Fibroblast of skin of abdomen (primary cell): ENCODE measurements at regions not wholly inside any gene's neighbourhood (a gene's known extent, or its start where the extent isn't known, plus 50 kb on each side); places are given as distances from the start of the nearest gene placed in this dataset.
"Not testable (repeated sequence)": the region's sequence is repeated elsewhere in the genome, so short reads cannot be mapped to it uniquely, and the experiment has no call there.

Experiments
- DNase-seq: peaks from one replicate; pipeline ENCODE4 v3.0.0-alpha.2; 2013

DNA sequence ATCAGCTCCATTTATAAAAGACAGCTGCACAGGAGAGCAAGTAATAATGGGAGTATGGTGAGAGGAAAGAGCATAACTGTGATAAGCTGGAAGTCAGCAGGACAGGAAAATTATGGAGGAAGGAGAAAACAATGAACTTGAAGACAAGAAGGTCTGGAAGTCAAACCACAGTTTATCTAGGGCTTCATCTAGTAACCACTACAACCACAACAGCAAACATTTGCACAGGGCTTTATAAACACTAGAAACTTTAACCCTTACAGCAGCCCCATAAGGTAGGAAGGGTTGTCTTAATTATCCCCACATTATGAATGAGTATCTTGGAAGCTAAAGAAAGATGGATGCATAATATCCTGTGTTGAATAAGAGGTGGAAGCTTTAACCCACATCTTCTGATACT is 820.8 kb downstream of the IGSF11 start:
- no peak for DNase-seq

GRCh38 chr3:118226206-118226605 is 808.4 kb downstream of the IGSF11 start:
- no peak for DNase-seq

GRCh38 chr3:118227191-118227590 is 807.5 kb downstream of the IGSF11 start:
- DNase-seq, result no peak

DNA sequence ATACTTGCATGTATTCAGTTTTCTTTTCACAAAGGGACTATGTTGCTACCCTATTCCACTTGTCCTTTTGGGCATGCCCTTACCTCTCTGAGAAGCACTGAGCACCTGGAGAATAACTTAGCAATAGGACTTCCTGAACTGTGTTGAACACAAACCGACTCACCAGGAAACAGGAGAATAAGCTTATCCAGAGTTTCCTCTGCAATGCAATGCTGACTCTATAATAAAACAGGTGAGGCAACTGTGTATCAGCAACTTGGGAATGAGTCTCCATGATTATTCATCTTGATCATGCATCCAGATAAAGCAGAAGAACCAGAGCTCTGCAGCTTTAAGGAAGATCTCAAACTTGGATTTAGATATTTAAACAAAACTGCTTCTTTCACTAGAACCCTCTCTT is 806.5 kb downstream of the IGSF11 start:
- no peak for DNase-seq

- DNase-seq, result no peak
Measured at GRCh38 chr3:118229196-118229595, 805.5 kb downstream of the IGSF11 start.

GRCh38 chr3:118231578-118231977 is 803.1 kb downstream of the IGSF11 start:
- DNase-seq, result no peak

GRCh38 chr3:118239253-118239652 is 795.4 kb downstream of the IGSF11 start:
- no peak for DNase-seq

DNA sequence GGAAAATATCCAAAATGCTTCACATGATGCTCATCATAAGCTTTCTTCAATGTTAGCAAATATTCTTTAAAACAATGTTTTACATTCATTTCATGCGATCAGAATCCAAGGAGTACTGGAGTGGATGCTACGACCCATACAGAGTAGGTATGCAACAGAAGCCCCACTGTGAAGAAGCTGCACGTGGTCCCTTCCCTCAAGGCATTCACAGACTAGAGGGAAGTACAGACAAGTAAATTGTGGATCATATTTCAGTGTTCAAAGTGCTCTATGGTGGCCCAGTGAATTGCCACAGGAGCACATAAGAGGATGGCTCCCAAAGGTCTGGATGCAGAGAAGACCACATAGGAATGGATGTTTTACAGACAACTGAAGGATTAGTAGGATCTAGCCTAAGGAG is 789.9 kb downstream of the IGSF11 start:
- DNase-seq, result no peak

GRCh38 chr3:118245312-118245711 is 789.3 kb downstream of the IGSF11 start:
- no peak for DNase-seq

GRCh38 chr3:118258850-118259249 is 775.8 kb downstream of the IGSF11 start:
- not testable (repeated sequence) for DNase-seq

DNA sequence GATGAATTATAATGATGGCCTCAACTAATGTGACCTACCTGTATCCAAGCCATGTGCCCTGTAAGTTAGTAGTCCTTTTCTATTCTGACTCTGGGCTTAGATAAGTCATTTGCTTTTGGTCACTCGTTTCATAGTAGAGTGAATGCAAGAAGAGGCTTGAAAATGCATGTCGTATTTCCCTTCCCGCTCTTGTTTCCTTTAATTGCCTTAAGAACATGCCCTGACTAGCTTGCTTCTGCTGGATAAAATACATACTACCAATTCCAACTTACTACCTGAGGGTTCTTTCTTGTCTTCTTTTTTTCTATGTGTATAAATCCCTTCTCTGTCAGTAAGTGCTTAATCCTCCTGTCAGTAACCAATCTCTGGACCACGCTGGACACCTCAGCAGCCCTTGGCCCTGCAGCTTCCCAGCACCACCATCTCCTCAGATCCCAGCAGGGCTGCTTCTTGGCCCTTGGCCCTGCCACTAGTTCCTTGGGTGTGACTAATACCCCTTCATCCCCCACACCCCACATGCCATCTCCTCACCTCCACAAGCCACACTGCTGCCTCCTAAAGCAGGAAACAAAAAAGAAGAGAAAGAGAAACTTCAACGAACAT is 771.7 kb downstream of the IGSF11 start:
- DNase-seq, result no peak

GRCh38 chr3:118267588-118267987 is 767.1 kb downstream of the IGSF11 start:
- no peak for DNase-seq

DNA sequence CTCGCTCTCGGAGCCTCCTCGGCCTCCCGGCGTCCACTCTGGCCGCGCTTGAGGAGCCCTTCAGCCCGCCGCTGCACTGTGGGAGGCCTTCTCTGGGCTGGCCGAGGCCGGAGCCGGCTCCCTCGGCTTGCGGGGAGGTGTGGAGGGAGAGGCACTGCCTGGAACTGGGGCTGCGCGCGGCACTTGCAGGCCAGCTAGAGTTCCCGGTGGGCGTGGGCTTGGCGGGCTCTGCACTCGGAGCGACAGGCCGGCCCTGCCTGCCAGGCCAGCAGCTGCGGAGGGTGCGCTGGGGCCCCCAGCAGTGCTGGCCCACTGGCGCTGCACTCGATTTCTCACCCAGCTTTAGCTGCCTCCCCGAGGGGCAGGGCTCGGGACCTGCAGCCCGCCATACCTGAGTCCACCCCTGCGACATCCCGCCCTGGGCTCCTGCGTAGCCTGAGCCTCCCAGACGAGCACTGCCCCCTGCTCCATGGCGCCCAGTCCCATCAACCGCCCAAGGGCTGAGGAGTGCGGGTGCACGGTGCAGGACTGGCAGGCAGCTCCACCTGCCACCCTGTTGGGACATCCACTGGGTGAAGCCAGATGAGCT is 765.0 kb downstream of the IGSF11 start:
- DNase-seq, result no peak

DNA sequence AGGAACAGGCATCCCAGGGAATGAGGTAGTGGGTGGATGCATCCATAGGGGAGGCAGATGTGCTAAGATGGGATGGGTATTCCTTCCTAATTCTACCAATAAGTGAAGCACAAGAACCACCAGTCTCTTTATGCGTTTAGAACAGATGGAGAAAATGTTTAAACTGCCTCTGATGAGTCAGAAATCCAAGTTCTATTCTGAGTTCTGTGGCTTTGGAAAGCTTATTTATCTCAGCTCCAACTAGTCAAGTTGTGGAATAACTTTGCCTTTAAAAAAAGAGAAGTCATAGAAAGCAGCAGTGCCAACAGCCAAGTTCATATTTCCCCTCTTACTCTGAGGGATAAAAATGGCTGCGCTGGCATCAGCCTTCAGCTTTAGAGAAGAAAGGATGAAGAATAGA is 761.7 kb downstream of the IGSF11 start:
- no peak for DNase-seq

DNA sequence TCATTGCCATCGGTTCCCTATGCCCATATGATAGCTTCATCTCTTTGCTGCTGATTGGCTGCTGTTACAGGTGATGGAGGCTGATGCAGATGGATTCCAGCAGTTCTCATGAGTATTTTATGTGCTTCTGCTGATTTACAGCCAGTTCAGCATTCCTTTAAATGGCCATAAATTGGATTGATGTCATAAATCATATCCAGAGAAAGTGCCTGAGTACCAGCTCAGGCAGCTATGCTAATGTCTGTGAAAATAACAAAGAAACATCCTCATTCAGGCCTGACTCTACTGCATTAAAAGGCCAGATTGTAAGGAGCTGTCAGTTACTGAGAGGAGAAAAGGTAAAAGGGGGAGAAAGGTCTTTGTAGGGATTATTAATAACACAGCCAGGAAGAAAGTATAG is 756.8 kb downstream of the IGSF11 start:
- no peak for DNase-seq

GRCh38 chr3:118292841-118293240 is 741.8 kb downstream of the IGSF11 start:
- DNase-seq, result no peak

- no peak for DNase-seq
Measured at GRCh38 chr3:118298133-118298532, 736.5 kb downstream of the IGSF11 start.

DNA sequence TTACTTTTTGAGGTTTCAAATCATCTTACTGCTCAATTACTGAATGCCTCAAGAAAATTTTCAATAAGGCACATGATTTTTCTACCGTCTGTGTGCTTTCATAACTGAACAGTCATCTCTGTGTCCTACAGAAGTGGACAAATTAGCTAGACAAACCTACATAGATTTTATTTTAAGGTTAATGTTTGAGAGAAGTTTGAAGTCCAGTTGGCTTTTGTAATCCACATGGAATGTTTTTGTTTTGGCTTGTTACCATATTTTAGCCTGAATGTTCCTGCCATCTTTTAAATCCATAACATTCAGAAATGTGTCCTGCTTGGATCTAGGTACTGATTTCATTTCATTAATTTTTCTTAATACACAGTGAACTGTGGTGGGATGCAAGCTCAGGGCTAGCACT is 730.1 kb downstream of the IGSF11 start:
- no peak for DNase-seq

- no peak for DNase-seq
Measured at GRCh38 chr3:118332699-118333098, 701.9 kb downstream of the IGSF11 start.

DNA sequence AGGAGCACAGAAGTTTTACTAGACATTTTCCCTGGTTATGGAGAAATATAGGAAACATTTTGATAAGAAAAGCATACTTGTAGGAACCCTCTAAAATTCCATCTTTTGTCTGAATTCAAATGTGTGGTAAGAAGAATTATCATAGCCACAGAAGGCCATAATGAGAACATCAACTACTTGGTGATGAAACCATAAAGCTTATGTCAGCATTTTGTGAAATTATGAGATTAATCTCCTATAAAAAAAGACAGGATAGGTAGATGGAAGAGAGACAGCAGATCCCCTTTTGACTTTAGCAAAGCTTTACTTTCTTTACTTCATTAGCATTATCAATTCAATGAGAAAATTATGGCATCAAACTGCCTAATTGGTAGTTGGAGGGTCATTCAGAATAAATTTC is 697.0 kb downstream of the IGSF11 start:
- no peak for DNase-seq

GRCh38 chr3:118347396-118348168 is 687.1 kb downstream of the IGSF11 start:
- DNase-seq, result no peak

- DNase-seq, result no peak
Measured at GRCh38 chr3:118348169-118348557, 686.5 kb downstream of the IGSF11 start.

GRCh38 chr3:118354556-118354955 is 680.1 kb downstream of the IGSF11 start:
- DNase-seq, result no peak

DNA sequence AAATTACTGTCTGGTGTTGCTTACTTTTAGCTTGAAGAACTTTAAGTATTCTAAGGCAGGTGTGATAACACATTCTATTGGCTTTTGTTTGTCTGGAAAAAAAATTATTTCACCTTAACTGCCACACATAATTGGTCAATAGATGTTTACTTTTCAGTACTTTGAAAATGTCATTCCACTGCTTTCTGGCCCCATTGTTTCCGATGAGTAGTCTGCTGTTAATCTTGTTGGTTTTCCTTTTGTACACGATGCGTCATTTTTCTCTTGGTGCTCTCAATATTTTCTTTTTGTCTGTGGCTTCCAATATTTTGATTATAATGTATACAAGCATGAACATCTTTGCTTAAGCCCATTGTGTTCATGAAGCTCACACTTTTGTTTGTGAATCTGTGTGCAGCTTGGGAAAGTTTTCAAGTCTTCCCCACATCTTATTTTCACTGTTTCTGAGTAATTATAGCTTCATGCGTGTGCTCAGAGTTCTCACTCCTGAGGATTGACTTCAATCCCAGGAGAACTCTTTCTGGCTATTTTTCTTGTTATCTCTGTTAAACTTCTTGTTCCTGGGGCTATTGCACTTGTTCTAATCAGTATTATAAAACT is 664.7 kb downstream of the IGSF11 start:
- DNase-seq, result no peak
